HG02973 (cell line): ENCODE measurements at regions not wholly inside any gene's neighbourhood (a gene's known extent, or its start where the extent isn't known, plus 50 kb on each side); places are given as distances from the start of the nearest gene placed in this dataset.

Source experiments
- ATAC-seq: cut with Tn5 transposase; IDR thresholded peaks from one replicate; pipeline ENCODE4 v1.9.1; 2021; ENCODE audit warnings: moderate library complexity; ENCODE audit not compliant: unreplicated experiment

GRCh38 chr20:19945732-19946670 lies 71.2 kb upstream of the NAA20 start:
- no peak for ATAC-seq

- peak; percentile 50 for ATAC-seq
Observed at GRCh38 chr20:19947611-19948264, 69.4 kb upstream of the NAA20 start.

GRCh38 chr20:19949195-19949867 lies 67.8 kb upstream of the NAA20 start:
- no peak for ATAC-seq

- no peak for ATAC-seq
Observed at GRCh38 chr20:19950042-19950441, 67.1 kb upstream of the NAA20 start.

- no peak for ATAC-seq
Observed at GRCh38 chr20:19952392-19952791, 64.8 kb upstream of the NAA20 start.

- no peak for ATAC-seq
Observed at GRCh38 chr20:19953606-19954005, 63.6 kb upstream of the NAA20 start.

GRCh38 chr20:19956976-19957375 lies 60.2 kb upstream of the NAA20 start:
- ATAC-seq = no peak

GRCh38 chr20:19958219-19958618 lies 58.9 kb upstream of the NAA20 start:
- no peak for ATAC-seq

GRCh38 chr20:19958928-19959327 lies 58.2 kb upstream of the NAA20 start:
- ATAC-seq = no peak

GRCh38 chr20:19960745-19961144 lies 56.4 kb upstream of the NAA20 start:
- no peak for ATAC-seq

- no peak for ATAC-seq
Observed at GRCh38 chr20:19961293-19961692, 55.9 kb upstream of the NAA20 start.

- ATAC-seq = no peak
Observed at GRCh38 chr20:19962958-19963357, 54.2 kb upstream of the NAA20 start.

GRCh38 chr20:19964289-19965265 lies 52.6 kb upstream of the NAA20 start:
- no peak for ATAC-seq

GRCh38 chr20:19966840-19967239 lies 50.3 kb upstream of the NAA20 start:
- no peak for ATAC-seq
